Fibroblast of lung (primary cell): ENCODE measurements at regions not wholly inside any gene's neighbourhood (a gene's known extent, or its start where the extent isn't known, plus 50 kb on each side); places are given as distances from the start of the nearest gene placed in this dataset.

Source experiments
- EZH2 ChIP-seq: IDR thresholded peaks from 2 replicates; pipeline ENCODE4 v1.5.1; 2012; ENCODE audit warnings: low read length, control low read depth, mild to moderate bottlenecking; ENCODE audit errors: missing control alignments
- TF ChIP-seq, protein P1 (sequence below), 2 donors: IDR thresholded peaks in 1 of 2; conservative IDR thresholded peaks in 1 of 2; 1 replicate in 1 of 2; 2 replicates in 1 of 2; pipeline ENCODE4 v1.5.1; 2011 to 2012; ENCODE audit warnings: low read length in 2 of 2, control low read depth in 1 of 2, inconsistent platforms in 1 of 2, low read depth in 1 of 2, mild to moderate bottlenecking in 1 of 2

DNA sequence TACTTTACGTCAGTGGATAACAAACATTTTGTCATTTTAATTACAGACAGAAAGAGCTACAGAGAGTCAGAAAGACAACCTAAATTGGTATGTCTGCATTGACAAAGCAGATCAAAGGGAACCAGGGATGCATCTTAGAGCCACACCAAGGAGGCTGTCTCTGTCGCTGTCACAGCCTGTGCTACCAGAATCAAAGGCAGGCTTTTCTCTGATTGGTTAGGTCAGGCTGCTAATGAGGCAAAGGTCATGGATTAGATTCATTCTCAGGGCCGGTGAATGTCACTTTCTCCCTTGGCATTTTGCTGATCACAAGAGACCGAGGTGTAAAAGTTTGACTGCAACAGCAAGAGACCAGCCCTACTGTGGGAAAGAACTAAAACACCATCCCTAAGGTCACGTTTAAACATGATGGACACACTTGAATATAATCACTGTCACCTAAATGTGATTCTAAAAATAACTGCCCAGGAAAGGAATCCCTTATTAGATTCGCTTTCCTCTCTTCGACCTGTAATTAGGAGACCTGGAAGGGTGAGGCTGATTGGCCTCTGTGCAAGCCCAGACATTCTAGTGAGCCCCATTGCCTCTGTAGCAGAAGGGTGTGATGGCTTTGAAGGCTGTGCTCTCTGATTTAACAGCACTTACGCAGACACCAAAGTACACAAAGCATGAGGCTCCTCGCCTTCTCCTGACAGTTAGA, 314.4 kb upstream of the NBEA start:
- TF ChIP-seq, protein P1, sequence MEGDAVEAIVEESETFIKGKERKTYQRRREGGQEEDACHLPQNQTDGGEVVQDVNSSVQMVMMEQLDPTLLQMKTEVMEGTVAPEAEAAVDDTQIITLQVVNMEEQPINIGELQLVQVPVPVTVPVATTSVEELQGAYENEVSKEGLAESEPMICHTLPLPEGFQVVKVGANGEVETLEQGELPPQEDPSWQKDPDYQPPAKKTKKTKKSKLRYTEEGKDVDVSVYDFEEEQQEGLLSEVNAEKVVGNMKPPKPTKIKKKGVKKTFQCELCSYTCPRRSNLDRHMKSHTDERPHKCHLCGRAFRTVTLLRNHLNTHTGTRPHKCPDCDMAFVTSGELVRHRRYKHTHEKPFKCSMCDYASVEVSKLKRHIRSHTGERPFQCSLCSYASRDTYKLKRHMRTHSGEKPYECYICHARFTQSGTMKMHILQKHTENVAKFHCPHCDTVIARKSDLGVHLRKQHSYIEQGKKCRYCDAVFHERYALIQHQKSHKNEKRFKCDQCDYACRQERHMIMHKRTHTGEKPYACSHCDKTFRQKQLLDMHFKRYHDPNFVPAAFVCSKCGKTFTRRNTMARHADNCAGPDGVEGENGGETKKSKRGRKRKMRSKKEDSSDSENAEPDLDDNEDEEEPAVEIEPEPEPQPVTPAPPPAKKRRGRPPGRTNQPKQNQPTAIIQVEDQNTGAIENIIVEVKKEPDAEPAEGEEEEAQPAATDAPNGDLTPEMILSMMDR (conservative IDR thresholded peaks at IDR 0.05 in 1 of 2, IDR thresholded peaks at IDR 0.05 in 1 of 2; ENCODE audit: low read depth in 1 of 2, low read length in 2 of 2) = no peak
- no peak for TF ChIP-seq EZH2
